ENCODE measurements at regions not wholly inside any gene's neighbourhood (a gene's known extent, or its start where the extent isn't known, plus 50 kb on each side); places are given as distances from the start of the nearest gene placed in this dataset.

DNA sequence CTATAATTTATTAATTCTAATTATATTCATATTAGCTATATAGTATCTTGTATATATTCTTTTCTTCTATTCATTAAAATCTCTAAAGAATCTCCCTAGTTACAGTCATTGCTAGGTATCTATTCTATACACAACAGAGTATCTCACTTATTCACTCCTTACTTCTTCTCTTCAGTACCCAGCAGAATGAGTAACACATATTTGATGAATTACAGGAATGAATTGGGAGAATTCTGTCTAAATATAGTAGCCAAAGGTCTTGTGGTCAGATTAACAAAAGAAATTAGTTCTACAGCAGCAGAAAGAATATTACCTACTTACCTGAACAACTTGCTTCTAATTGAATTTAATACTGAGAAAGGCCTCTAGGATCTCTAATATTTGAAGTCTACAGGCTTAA is 758.0 kb upstream of the ZEB2 start:
- DNase-seq: peak; percentile 19
- Histone ChIP-seq H3K79me2 (ENCODE audit: low read length) (no peaks in the 10 kb centered on the region), H3F3A (ENCODE audit: low read length, unreplicated experiment) (no peaks in the 10 kb centered on the region), H3K9me3 (ENCODE audit: low read length) (no peaks in the 10 kb centered on the region), H3K4me1 (ENCODE audit: insufficient read depth, low read length) (no peaks in the 10 kb centered on the region), H3K4me2 (ENCODE audit: low read length) (no peak overlapping the region), H2AFZ (ENCODE audit: low read length) (no peak overlapping the region), H3K9ac (ENCODE audit: low read length) (no peak overlapping the region), H3K9me2 (replicated peaks; ENCODE audit: low read length) (no peaks in the 10 kb centered on the region), H3K36me3 (ENCODE audit: low read depth, low read length) (no peaks in the 10 kb centered on the region), H3K4me3 (ENCODE audit: low read length) (no peak overlapping the region), H3K27ac (ENCODE audit: low read length) (no peak overlapping the region), H4K20me1 (ENCODE audit: low read length) (no peaks in the 10 kb centered on the region), H3K27me3 (ENCODE audit: low read length) (no peaks in the 10 kb centered on the region)
- ChIA-PET POLR2A (ENCODE audit: unreplicated experiment) (no interaction called here), CTCF (no interaction called here)
- ATAC-seq: no peak
- BruUV-seq (replicated peaks): no TSS peak
- intact Hi-C loops (cut with micrococcal nuclease): no loop called here
- TF ChIP-seq, protein P1, sequence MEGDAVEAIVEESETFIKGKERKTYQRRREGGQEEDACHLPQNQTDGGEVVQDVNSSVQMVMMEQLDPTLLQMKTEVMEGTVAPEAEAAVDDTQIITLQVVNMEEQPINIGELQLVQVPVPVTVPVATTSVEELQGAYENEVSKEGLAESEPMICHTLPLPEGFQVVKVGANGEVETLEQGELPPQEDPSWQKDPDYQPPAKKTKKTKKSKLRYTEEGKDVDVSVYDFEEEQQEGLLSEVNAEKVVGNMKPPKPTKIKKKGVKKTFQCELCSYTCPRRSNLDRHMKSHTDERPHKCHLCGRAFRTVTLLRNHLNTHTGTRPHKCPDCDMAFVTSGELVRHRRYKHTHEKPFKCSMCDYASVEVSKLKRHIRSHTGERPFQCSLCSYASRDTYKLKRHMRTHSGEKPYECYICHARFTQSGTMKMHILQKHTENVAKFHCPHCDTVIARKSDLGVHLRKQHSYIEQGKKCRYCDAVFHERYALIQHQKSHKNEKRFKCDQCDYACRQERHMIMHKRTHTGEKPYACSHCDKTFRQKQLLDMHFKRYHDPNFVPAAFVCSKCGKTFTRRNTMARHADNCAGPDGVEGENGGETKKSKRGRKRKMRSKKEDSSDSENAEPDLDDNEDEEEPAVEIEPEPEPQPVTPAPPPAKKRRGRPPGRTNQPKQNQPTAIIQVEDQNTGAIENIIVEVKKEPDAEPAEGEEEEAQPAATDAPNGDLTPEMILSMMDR (conservative IDR thresholded peaks at IDR 0.05; ENCODE audit: low read depth, low read length): no peak
- TF ChIP-seq EZH2 (IDR thresholded peaks at IDR 0.05; ENCODE audit: low read length, unreplicated experiment) (no peak), EZH2phosphoT487 (IDR thresholded peaks at IDR 0.05; ENCODE audit: borderline replicate concordance, low read length) (no peak)

DNA sequence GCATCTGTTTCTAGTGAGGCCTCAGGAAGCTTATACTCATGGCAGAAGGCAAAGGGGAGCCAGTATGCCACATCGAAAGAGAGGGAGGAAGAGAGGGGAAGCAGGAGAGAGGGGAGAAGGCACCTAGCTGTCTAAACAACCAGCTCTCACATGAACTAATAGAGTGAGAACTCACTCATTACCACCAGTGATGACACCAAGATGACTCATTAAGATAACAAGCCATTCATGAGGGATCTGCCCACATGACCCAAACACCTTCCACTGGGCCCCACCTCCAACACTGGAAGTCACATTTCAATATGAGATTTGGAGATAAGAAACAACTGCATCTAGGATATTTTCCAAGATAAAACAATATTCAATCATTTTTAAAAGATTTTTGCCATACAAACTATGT is 753.9 kb upstream of the ZEB2 start:
- Histone ChIP-seq H3K9ac (ENCODE audit: low read length) (no peak overlapping the region), H3K4me2 (ENCODE audit: low read length) (no peak overlapping the region), H2AFZ (ENCODE audit: low read length) (no peak overlapping the region), H3K9me2 (replicated peaks; ENCODE audit: low read length) (no peaks in the 10 kb centered on the region), H4K20me1 (ENCODE audit: low read length) (no peaks in the 10 kb centered on the region), H3K9me3 (ENCODE audit: low read length) (0 out of 2 replicates have a peak, but pooled peaks cover 3% of the 10 kb centered on the region), H3K27me3 (ENCODE audit: low read length) (no peaks in the 10 kb centered on the region), H3F3A (ENCODE audit: low read length, unreplicated experiment) (no peaks in the 10 kb centered on the region), H3K79me2 (ENCODE audit: low read length) (no peaks in the 10 kb centered on the region), H3K27ac (ENCODE audit: low read length) (no peak overlapping the region), H3K4me1 (ENCODE audit: insufficient read depth, low read length) (no peaks in the 10 kb centered on the region), H3K36me3 (ENCODE audit: low read depth, low read length) (no peaks in the 10 kb centered on the region), H3K4me3 (ENCODE audit: low read length) (no peak overlapping the region)
- CTCF ChIA-PET: no interaction called here
- POLR2A ChIA-PET (ENCODE audit: unreplicated experiment): no interaction called here
- intact Hi-C loops (cut with micrococcal nuclease): no loop called here
- TF ChIP-seq EZH2phosphoT487 (IDR thresholded peaks at IDR 0.05; ENCODE audit: borderline replicate concordance, low read length) (no peak), EZH2 (IDR thresholded peaks at IDR 0.05; ENCODE audit: low read length, unreplicated experiment) (no peak)
- TF ChIP-seq, protein P1 (conservative IDR thresholded peaks at IDR 0.05; ENCODE audit: low read depth, low read length): no peak
- DNase-seq: no peak
- BruUV-seq (replicated peaks): no TSS peak
- ATAC-seq: no peak

DNA sequence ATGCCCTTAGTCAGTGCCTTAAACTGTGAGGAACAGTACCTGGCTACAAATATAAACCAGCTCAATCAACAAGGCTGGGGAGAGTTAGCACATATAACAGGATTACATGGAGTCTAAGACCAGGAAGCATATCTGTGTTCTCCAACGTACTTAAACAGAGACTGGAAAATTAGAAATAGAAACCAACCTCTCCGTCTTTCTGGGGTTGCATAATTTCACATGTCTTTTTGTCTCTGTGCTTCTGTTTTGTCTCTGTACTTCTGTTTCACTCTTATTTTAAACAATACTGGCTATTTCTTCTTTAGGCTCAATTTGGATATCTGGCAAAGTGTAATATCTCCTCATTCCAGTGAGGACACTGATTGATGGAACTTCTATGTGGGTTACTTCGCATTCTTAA is 749.0 kb upstream of the ZEB2 start:
- Histone ChIP-seq H3K4me1 (ENCODE audit: insufficient read depth, low read length) (no peaks in the 10 kb centered on the region), H3K27ac (ENCODE audit: low read length) (no peak overlapping the region), H3F3A (ENCODE audit: low read length, unreplicated experiment) (no peaks in the 10 kb centered on the region), H3K36me3 (ENCODE audit: low read depth, low read length) (no peaks in the 10 kb centered on the region), H3K79me2 (ENCODE audit: low read length) (no peaks in the 10 kb centered on the region), H2AFZ (ENCODE audit: low read length) (no peak overlapping the region), H3K4me3 (ENCODE audit: low read length) (no peak overlapping the region), H3K4me2 (ENCODE audit: low read length) (no peak overlapping the region), H3K9ac (ENCODE audit: low read length) (no peak overlapping the region), H4K20me1 (ENCODE audit: low read length) (no peaks in the 10 kb centered on the region), H3K9me2 (replicated peaks; ENCODE audit: low read length) (no peaks in the 10 kb centered on the region), H3K27me3 (ENCODE audit: low read length) (no peaks in the 10 kb centered on the region), H3K9me3 (ENCODE audit: low read length) (0 out of 2 replicates have a peak, but pooled peaks cover 3% of the 10 kb centered on the region)
- DNase-seq (no peak), ATAC-seq (no peak)
- BruUV-seq (replicated peaks): no TSS peak
- no peak for TF ChIP-seq EZH2 (IDR thresholded peaks at IDR 0.05; ENCODE audit: low read length, unreplicated experiment)
- TF ChIP-seq, protein P1 (conservative IDR thresholded peaks at IDR 0.05; ENCODE audit: low read depth, low read length): no peak
- TF ChIP-seq EZH2phosphoT487 (IDR thresholded peaks at IDR 0.05; ENCODE audit: borderline replicate concordance, low read length): no peak
- POLR2A ChIA-PET (ENCODE audit: unreplicated experiment): no interaction called here
- intact Hi-C loops (cut with micrococcal nuclease): no loop called here
- CTCF ChIA-PET: no interaction called here

Data from PC-3 (cell line).